ENCODE measurements at regions not wholly inside any gene's neighbourhood (a gene's known extent, or its start where the extent isn't known, plus 50 kb on each side); places are given as distances from the start of the nearest gene placed in this dataset.

- Histone ChIP-seq H3K36me3 (ENCODE audit: control insufficient read depth in 2 of 2, insufficient read depth in 2 of 2, low read length in 1 of 2) (no peaks in the 10 kb centered on the region), H3K27me3 (replicated peaks in 1 of 2; ENCODE audit: control insufficient read depth in 2 of 2, insufficient read depth in 2 of 2, low read length in 1 of 2) (no peaks in the 10 kb centered on the region), H2AFZ (ENCODE audit: control insufficient read depth, low read depth, low read length) (no peak overlapping the region), H3K9me3 (replicated peaks; ENCODE audit: control insufficient read depth, insufficient read depth, low read length) (no peaks in the 10 kb centered on the region; the same call in 1 of the 3 replicates), H3K4me3 (no peak overlapping the region), H3K4me1 (ENCODE audit: control insufficient read depth, insufficient read depth, low read length) (no peaks in the 10 kb centered on the region), H4K20me1 (ENCODE audit: control insufficient read depth, insufficient read depth) (no peaks in the 10 kb centered on the region), H3K27ac (ENCODE audit: control insufficient read depth, insufficient read depth) (no peak overlapping the region), H3K9ac (ENCODE audit: control insufficient read depth, insufficient read depth, low read length) (no peak overlapping the region), H3K4me2 (ENCODE audit: control insufficient read depth, insufficient read depth) (no peak overlapping the region), H3K79me2 (ENCODE audit: control insufficient read depth, insufficient read depth, low read length) (no peaks in the 10 kb centered on the region)
- ChIA-PET POLR2A (no interaction called here), CTCF (no interaction called here), RAD21 (ENCODE audit: unreplicated experiment) (no interaction called here), SMC1A (ENCODE audit: uncharacterized antibody, unreplicated experiment) (no interaction called here)
- in situ Hi-C loops (cut with MboI) (no loop called here), intact Hi-C loops (cut with micrococcal nuclease; ENCODE audit: unreplicated experiment) (no loop called here)
- ATAC-seq (no peak), FAIRE-seq (no peak), DNase-seq (ENCODE audit: low read depth, low spot score) (no peak)
- BruUV-seq (replicated peaks): no TSS peak
- TF ChIP-seq ELK1 (IDR thresholded peaks at IDR 0.05; ENCODE audit: low read depth, low read length) (no peak), IRF3 (IDR thresholded peaks at IDR 0.05) (no peak), ATF7 (IDR thresholded peaks at IDR 0.05; ENCODE audit: low read depth) (no peak), MYC (IDR thresholded peaks at IDR 0.05; ENCODE audit: insufficient read depth, insufficient read length, insufficient replicate concordance, low read length, severe bottlenecking) (no peak), BCL3 (IDR thresholded peaks at IDR 0.05; ENCODE audit: borderline replicate concordance, insufficient read depth, low read depth, low read length, poor library complexity, severe bottlenecking) (no peak), TBL1XR1 (IDR thresholded peaks at IDR 0.05; ENCODE audit: low read depth, low read length) (no peak), NFIC (IDR thresholded peaks at IDR 0.05; ENCODE audit: low read depth, low read length) (no peak), CTCF (IDR thresholded peaks at IDR 0.05 in 2 of 3, conservative IDR thresholded peaks at IDR 0.05 in 1 of 3; ENCODE audit: control insufficient read depth in 2 of 3, extremely low read depth in 1 of 3, insufficient read depth in 1 of 3, low read depth in 3 of 3, low read length in 3 of 3) (no peak), MAX (IDR thresholded peaks at IDR 0.05; ENCODE audit: low read depth, low read length) (no peak), RUNX3 (IDR thresholded peaks at IDR 0.05; ENCODE audit: low read length) (no peak), E2F8 (IDR thresholded peaks at IDR 0.05; ENCODE audit: low read depth, partially characterized antibody) (no peak), NFYA (IDR thresholded peaks at IDR 0.05; ENCODE audit: borderline replicate concordance, low read depth, low read length) (no peak), CREM (IDR thresholded peaks at IDR 0.05; ENCODE audit: low read depth) (no peak)
Measured at GRCh38 chr5:67702008-67702407, 505.4 kb upstream of the CD180 start.
